HG03108 (cell line): ENCODE measurements at regions not wholly inside any gene's neighbourhood (a gene's known extent, or its start where the extent isn't known, plus 50 kb on each side); places are given as distances from the start of the nearest gene placed in this dataset.
"Not testable (repeated sequence)": the region's sequence is repeated elsewhere in the genome, so short reads cannot be mapped to it uniquely, and the experiment has no call there.

Experiments
- ATAC-seq: cut with Tn5 transposase; IDR thresholded peaks from one replicate; pipeline ENCODE4 v1.9.1; 2021; ENCODE audit warnings: moderate library complexity; ENCODE audit not compliant: unreplicated experiment

DNA sequence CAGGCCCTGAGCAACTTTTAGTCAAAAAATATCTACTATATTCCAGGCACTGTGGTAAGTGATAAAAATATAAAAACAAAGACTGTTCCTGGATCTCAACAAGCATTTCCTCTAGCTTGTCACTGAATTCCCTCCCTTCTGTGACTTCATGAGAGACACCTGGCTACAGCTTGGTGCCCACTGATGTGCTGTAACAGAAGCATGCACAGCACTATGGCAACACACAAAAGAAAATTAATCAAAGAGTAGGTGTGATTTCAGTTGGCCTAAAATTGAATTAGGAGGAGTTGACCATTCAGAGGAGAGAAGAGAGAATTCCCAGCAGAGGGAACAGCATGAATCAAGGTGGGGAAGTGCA is 158.9 kb upstream of the LPP start:
- no peak for ATAC-seq

DNA sequence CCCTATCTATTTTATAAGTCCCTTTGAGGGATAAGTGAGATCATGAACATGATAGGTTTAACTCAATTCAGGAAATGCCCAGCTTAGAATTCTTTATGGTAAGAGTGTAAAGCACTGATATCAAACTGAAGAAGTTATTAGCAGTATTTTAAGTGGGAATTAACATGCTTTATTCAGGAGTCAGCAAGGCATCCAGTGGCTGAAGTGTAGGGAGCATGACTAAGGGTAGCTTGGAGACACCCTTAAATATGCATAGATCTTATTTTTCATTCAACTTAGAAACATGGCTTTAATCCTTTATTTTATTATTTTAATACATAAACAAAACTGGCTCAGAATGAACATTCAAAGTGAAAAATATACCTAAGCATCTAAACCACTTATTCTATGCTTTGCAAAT is 158.3 kb upstream of the LPP start:
- no peak for ATAC-seq

DNA sequence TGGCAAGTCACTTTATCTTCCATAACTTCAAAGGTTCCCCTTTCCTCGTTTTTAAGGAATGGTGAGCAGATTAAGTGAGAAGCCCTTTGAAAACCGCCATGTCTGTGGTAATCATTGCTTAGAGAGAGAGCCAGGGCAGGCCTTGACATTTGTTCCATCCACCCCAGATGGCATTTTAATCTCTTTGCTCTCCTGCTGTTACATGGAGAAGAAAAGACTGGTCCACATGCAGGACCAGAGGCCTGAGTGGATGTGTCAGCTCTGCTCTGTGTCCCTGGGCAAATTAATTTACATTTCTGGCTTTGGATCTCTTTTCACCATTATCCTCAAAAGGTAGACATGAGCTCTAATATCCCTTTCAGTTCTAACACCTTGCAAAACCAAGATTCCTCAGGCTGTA is 157.3 kb upstream of the LPP start:
- ATAC-seq: no peak

- ATAC-seq: no peak
Measured at GRCh38 chr3:187997490-187997889, 156.5 kb upstream of the LPP start.

- ATAC-seq: no peak
Measured at GRCh38 chr3:187997946-187998561, 155.9 kb upstream of the LPP start.

GRCh38 chr3:187998611-187999010 is 155.3 kb upstream of the LPP start:
- ATAC-seq: no peak

DNA sequence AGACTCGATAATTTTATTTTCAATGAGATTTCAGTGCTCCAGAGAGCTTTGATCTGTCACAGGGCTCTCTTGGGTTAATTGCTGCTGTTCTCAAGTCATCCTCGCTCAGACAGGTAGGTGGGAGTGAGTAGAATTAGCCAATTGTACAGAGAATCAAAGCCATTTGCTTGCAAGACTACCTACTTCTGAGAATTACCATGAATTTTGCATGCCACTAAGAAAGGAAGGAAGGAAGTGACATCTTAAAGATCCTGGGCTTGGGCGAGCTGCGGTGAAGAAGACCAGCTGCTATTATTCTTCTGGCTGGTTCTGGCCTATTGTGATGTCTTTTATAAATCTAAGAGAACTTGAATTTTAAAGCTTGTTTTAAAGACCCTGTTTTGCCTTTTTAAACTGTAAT is 154.1 kb upstream of the LPP start:
- ATAC-seq: no peak

GRCh38 chr3:188000361-188000861 is 153.5 kb upstream of the LPP start:
- ATAC-seq: no peak

- ATAC-seq: no peak
Measured at GRCh38 chr3:188001093-188001492, 152.9 kb upstream of the LPP start.

DNA sequence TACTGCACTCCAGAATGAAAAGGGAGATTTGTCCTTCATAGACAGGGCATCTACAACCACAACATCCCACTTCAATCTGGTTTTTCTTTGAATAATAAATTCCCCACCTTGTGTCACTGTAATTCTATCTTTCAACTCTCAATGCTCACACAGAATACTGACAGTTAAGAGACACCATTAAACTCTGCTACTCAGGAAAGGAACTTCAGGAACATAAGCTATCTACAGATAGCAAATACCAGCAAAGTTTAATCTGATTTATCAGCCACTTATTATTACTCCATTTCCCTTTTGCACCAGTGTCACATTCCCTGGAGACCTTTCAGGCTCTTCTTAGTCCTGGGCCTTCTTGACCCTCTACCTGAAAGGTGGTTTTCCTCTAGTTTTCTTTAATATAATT is 152.0 kb upstream of the LPP start:
- ATAC-seq: no peak

GRCh38 chr3:188002626-188003138 is 151.3 kb upstream of the LPP start:
- no peak for ATAC-seq

GRCh38 chr3:188003188-188004171 is 150.5 kb upstream of the LPP start:
- no peak for ATAC-seq

DNA sequence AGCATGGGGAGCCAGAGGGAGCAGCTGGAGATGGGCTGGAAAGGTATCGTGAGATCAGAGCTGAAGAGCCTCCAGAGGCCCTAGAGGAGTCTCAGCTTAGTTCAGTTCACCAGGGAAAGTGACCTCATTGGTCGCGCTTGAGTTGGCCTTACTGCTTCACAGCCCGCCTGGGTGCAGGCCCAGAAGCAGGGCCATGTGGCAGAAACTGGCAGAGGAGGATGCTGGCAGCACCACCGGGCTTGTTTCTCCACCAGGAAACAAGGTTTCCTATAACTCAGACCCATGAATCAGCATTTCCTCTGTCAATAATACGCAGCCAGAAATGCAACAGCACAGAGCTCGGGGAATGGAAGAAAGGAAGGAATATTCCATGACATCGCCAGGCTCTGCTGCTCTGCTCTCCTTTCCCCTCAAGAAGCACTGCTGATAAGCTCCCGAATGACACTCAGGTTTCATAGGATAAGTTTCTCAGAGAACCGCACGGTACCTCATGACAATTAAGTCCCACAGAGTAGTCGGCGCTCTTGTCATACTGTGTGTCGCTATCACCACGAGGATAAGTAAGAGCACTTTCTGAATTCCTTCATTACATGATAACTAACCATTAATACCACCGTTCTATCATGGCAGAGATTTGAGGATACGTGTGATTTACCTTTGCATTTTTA is 147.1 kb upstream of the LPP start:
- ATAC-seq: no peak

GRCh38 chr3:188007897-188008296 is 146.1 kb upstream of the LPP start:
- ATAC-seq: no peak

DNA sequence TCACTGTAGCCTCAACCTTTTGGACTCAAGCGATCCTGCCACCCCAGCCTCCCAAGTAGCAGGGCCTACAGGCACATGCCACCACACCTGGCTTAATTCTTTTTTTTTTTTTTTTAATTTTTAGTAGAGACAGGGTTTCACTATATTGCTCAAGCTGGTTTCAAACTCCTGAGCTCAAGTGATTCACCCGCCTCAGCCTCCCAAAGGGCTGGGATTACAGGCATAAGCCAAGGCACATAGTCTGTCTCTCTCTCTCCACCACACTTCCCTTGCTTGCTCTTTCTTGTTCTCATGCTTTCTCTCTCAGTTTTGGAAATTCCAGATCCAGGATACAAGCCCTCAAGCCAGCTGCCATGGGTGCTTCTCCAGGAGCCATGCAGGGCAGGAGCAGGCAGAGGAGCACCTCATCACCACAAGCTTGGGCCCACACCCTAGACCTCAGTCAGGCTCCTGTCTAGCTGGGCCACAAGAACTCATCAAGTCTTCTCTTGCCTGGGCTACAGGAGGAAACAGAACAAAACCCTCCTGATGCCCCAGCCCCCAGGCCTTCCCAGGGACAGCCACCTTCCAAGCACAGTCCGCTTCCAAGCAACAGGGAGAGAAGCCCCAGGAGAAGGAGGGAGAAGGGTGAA is 145.3 kb upstream of the LPP start:
- ATAC-seq: no peak

DNA sequence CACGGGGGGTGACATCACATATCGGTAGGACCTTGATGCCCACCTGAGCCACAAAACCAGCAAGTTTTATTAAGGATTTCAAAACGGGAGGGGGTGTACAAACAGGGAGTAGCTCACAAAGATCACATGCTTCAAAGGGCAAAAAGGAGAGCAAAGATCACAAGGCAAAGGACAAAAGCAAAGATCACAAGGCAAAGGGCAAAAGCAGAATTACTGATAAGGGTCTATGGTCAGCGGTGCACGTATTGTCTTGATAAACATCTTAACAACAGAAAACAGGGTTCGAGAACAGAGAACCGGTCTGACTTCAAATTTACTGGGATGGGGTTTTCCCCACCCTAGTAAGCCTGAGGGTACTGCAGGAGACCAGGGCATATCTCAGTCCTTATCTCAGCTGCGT is 143.5 kb upstream of the LPP start:
- ATAC-seq: no peak

DNA sequence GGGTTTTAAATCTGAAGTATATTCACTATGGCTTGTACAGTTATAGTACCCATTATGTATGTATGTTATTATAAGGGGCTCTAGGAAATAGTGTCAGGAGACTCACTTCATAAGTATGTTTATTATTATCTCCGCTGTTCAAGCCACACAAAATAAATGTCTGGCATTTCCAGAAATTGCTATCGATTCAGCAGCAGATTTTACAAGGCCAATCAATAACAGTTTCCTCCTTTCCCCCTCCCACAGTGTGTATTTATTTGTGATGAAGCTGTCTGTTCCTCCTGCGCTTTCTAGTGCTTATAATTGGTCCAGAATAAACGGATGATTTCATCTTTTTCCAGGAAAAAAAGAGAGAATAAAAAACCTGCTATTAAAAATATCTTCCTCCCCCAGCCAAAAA is 134.2 kb upstream of the LPP start:
- no peak for ATAC-seq

- no peak for ATAC-seq
Measured at GRCh38 chr3:188021041-188021440, 132.9 kb upstream of the LPP start.

- ATAC-seq: no peak
Measured at GRCh38 chr3:188021502-188022040, 132.4 kb upstream of the LPP start.

- not testable (repeated sequence) for ATAC-seq
Measured at GRCh38 chr3:188022902-188023301, 131.1 kb upstream of the LPP start.

DNA sequence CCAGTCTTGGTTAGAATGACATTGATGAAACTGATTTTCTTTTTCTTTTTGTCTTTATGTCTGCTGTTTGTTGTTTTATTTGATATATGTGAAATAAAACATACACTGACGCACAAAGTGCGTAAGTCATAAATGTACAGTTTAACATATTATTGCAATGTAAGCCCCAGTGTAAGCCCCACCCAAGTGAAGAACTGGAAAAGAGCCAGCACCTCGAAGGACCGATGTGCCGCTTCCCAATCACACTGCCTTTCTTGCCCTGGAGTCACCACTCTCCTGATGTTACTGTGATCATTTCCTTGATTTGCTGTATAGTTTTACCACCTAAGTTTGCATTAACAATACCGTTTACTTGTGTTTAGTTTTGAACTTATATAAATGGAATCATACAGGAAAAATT is 128.4 kb upstream of the LPP start:
- no peak for ATAC-seq
